ENCODE measurements at regions not wholly inside any gene's neighbourhood (a gene's known extent, or its start where the extent isn't known, plus 50 kb on each side); places are given as distances from the start of the nearest gene placed in this dataset.

DNA sequence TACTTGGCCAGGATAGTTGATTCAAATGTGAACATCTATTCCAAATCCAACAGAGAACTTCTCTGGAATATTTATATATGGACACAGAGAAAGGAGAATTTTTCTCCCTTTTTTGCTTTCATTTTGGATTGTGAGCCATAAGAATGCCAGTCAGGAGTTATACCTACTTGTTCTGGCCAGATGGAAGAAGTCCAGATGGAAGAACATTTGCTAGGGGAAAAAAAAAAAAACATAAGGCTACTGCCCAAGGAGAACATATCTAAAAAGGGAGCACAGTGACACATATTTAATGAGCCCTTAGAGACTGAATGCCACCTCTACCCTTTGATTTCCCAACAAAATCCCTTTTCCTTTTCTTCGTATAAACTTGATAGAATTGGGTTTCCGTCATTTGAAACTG lies 61.7 kb upstream of the PPP2R2B start:
- no peaks in the 10 kb centered on the region for H3K27me3 ChIP-seq (ENCODE audit: low read depth)
- no peaks in the 10 kb centered on the region for H3K9me3 ChIP-seq

GRCh38 chr5:146944019-146944418 lies 65.5 kb upstream of the PPP2R2B start:
- H3K4me1 ChIP-seq: no peaks in the 10 kb centered on the region
- no peaks in the 10 kb centered on the region for H3K27me3 ChIP-seq (ENCODE audit: low read depth)
- no peak for DNase-seq (ENCODE audit: low spot score in 2 of 2)
- in situ Hi-C loops (cut with MboI; ENCODE audit: low sequenced_read_pairs): no loop called here
- no peak overlapping the region for H3K4me3 ChIP-seq
- no peaks in the 10 kb centered on the region for H3K9me3 ChIP-seq
- no peaks in the 10 kb centered on the region for H3K36me3 ChIP-seq (replicated peaks)

More for the DNA sequence above, 61.7 kb upstream of the PPP2R2B start:
- no peak for DNase-seq (ENCODE audit: low spot score in 2 of 2)
- Histone ChIP-seq H3K4me1 (peaks cover 6% of the 10 kb centered on the region), H3K4me3 (no peak overlapping the region), H3K36me3 (replicated peaks) (no peaks in the 10 kb centered on the region)
- in situ Hi-C loops (cut with MboI; ENCODE audit: low sequenced_read_pairs): no loop called here

- H3K9me3 ChIP-seq: no peaks in the 10 kb centered on the region
- no peaks in the 10 kb centered on the region for H3K4me1 ChIP-seq
- no peak overlapping the region for H3K4me3 ChIP-seq
- in situ Hi-C loops (cut with MboI; ENCODE audit: low sequenced_read_pairs): no loop called here
- no peaks in the 10 kb centered on the region for H3K36me3 ChIP-seq (replicated peaks)
- H3K27me3 ChIP-seq (ENCODE audit: low read depth): no peaks in the 10 kb centered on the region
- DNase-seq (ENCODE audit: low spot score in 2 of 2): no peak
Measured at GRCh38 chr5:146944764-146945616, 66.4 kb upstream of the PPP2R2B start.

DNA sequence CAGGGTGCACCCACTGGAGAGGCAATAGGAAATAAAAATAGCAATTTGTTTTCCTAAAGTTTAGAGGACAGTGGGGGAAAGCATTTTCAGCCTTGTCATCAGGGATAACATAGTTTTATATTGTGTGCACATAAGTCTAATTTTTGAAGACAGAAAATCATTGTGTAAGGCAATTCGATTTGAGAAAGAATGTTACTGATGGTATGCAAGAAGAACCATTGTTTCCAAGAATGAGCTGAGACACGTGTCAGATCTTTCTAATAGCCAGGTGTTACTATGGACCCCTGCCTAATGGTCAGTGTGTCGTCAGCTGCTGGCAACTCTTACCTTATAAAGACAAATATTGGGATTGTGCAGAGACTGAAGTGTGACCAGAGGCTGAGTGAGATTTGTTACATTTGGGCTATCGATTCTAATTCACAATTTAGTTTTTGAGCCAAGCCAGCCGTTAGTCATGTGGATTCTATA lies 67.1 kb upstream of the PPP2R2B start:
- in situ Hi-C loops (cut with MboI; ENCODE audit: low sequenced_read_pairs): no loop called here
- no peaks in the 10 kb centered on the region for H3K9me3 ChIP-seq
- no peak overlapping the region for H3K4me3 ChIP-seq
- no peak for DNase-seq (ENCODE audit: low spot score in 2 of 2)
- no peaks in the 10 kb centered on the region for H3K4me1 ChIP-seq
- no peaks in the 10 kb centered on the region for H3K36me3 ChIP-seq (replicated peaks)
- H3K27me3 ChIP-seq (ENCODE audit: low read depth): no peaks in the 10 kb centered on the region

DNA sequence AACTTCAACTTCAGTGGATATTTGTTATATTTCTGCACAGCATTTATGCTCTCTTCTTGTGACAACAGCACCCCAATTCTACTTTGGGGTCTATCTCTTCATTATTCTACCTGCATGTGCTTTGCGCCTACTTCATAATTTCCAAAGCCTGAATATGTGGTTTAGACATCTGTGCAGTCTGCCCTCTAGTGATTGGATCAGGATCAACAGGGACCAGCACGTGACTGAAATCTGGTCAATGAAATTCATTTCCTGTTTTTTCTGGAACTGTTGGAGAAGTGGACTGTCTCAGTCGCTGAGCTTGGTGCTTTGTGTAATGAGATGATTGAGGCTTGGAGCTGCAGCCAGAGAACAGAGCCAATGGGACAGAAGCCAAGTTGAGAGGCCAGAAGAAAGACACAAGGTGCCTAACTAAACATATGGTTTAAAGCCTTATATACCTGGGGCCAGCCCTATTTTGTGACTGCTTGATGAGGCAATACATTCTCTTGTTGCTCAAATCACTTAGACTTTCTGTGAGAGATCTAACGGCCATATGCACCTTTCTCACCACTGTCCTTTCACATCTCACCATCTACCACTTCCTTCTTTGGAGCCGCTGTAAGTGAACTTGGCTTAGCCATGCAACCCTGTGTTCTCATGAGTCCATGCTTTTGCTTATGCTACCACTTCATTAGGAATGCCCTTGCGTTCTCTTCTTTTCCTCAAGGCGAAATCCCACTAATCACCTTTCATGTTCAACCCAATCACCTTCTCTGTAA lies 68.8 kb upstream of the PPP2R2B start:
- Histone ChIP-seq H3K4me3 (no peak overlapping the region), H3K9me3 (no peaks in the 10 kb centered on the region), H3K36me3 (replicated peaks) (no peaks in the 10 kb centered on the region), H3K27me3 (ENCODE audit: low read depth) (no peaks in the 10 kb centered on the region), H3K4me1 (no peaks in the 10 kb centered on the region)
- peak; percentile 15 to 43 for DNase-seq (ENCODE audit: low spot score in 2 of 2)
- in situ Hi-C loops (cut with MboI; ENCODE audit: low sequenced_read_pairs): no loop called here

DNA sequence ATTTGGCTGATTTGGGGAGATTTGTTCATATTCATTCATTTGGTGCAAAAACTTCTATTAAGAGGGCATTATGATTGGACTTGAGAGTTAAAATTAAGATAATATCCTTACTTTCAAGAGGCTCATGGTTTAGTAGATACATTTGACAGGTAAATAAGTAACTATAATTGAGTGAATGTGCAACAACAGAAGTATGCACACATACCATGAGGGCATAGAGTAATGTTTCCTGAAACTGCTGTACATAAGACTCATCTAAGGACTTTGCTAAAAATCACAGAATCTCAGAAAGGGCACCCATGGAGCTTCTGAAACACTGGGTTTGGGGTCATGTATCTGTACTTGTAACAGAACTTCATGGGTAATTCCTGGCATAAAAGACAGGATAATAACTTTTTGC lies 70.1 kb upstream of the PPP2R2B start:
- Histone ChIP-seq H3K4me1 (no peaks in the 10 kb centered on the region), H3K9me3 (no peaks in the 10 kb centered on the region), H3K36me3 (replicated peaks) (no peaks in the 10 kb centered on the region), H3K4me3 (no peak overlapping the region), H3K27me3 (ENCODE audit: low read depth) (no peaks in the 10 kb centered on the region)
- no peak for DNase-seq (ENCODE audit: low spot score in 2 of 2)
- in situ Hi-C loops (cut with MboI; ENCODE audit: low sequenced_read_pairs): no loop called here

- no peaks in the 10 kb centered on the region for H3K9me3 ChIP-seq
- no peaks in the 10 kb centered on the region for H3K4me1 ChIP-seq
- DNase-seq (ENCODE audit: low spot score in 2 of 2): no peak
- H3K27me3 ChIP-seq (ENCODE audit: low read depth): no peaks in the 10 kb centered on the region
- no peaks in the 10 kb centered on the region for H3K36me3 ChIP-seq (replicated peaks)
- in situ Hi-C loops (cut with MboI; ENCODE audit: low sequenced_read_pairs): no loop called here
- no peak overlapping the region for H3K4me3 ChIP-seq
Measured at GRCh38 chr5:146952168-146952567, 73.6 kb upstream of the PPP2R2B start.

DNA sequence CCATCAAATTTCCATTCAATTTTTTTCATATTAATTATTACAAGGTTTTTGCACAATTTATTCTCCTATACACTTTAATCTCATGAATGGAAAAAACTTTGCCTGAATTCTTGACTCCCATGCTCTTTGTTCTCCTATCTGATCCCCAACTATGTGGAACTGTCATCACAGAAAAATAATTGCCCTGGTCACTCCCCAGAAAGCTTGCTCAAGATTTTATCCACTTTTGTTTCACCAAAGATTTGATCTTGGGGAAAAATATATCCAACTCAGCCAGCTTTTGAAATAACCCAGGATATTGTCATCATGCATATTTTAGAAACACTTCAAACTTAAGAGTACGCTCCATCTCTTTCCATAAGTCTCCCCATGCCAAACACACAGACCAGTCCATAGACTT lies 77.7 kb upstream of the PPP2R2B start:
- DNase-seq (ENCODE audit: low spot score in 2 of 2): no peak
- H3K27me3 ChIP-seq (ENCODE audit: low read depth): no peaks in the 10 kb centered on the region
- in situ Hi-C loops (cut with MboI; ENCODE audit: low sequenced_read_pairs): no loop called here
- no peak overlapping the region for H3K4me3 ChIP-seq
- H3K9me3 ChIP-seq: no peaks in the 10 kb centered on the region
- H3K36me3 ChIP-seq (replicated peaks): no peaks in the 10 kb centered on the region
- H3K4me1 ChIP-seq: no peaks in the 10 kb centered on the region

GRCh38 chr5:146959360-146959759 lies 80.8 kb upstream of the PPP2R2B start:
- in situ Hi-C loops (cut with MboI; ENCODE audit: low sequenced_read_pairs): no loop called here
- H3K9me3 ChIP-seq: no peaks in the 10 kb centered on the region
- H3K36me3 ChIP-seq (replicated peaks): no peaks in the 10 kb centered on the region
- DNase-seq (ENCODE audit: low spot score in 2 of 2): no peak
- no peak overlapping the region for H3K4me3 ChIP-seq
- 0 out of 2 replicates have a peak, but pooled peaks cover 5% of the 10 kb centered on the region for H3K4me1 ChIP-seq
- no peaks in the 10 kb centered on the region for H3K27me3 ChIP-seq (ENCODE audit: low read depth)

- H3K36me3 ChIP-seq (replicated peaks): no peaks in the 10 kb centered on the region
- H3K4me3 ChIP-seq: no peak overlapping the region
- in situ Hi-C loops (cut with MboI; ENCODE audit: low sequenced_read_pairs): no loop called here
- DNase-seq (ENCODE audit: low spot score in 2 of 2): peak in 1 of 2 experiments; percentile 18
- peaks cover 8% of the 10 kb centered on the region for H3K4me1 ChIP-seq
- no peaks in the 10 kb centered on the region for H3K9me3 ChIP-seq
- H3K27me3 ChIP-seq (ENCODE audit: low read depth): no peaks in the 10 kb centered on the region
Measured at GRCh38 chr5:146962801-146963355, 84.3 kb upstream of the PPP2R2B start.

GRCh38 chr5:146965761-146966659 lies 87.5 kb upstream of the PPP2R2B start:
- peaks cover 2% of the 10 kb centered on the region for H3K27me3 ChIP-seq (ENCODE audit: low read depth)
- in situ Hi-C loops (cut with MboI; ENCODE audit: low sequenced_read_pairs): loop anchor here (5.0 kb wide), 1 partner anchor 429 kb away; no protein-coding TSS in a partner anchor
- no peak overlapping the region for H3K4me3 ChIP-seq
- H3K4me1 ChIP-seq: peaks cover 8% of the 10 kb centered on the region
- DNase-seq (ENCODE audit: low spot score in 2 of 2): peak; percentile 79 to 85
- H3K9me3 ChIP-seq: no peaks in the 10 kb centered on the region
- H3K36me3 ChIP-seq (replicated peaks): no peaks in the 10 kb centered on the region

DNA sequence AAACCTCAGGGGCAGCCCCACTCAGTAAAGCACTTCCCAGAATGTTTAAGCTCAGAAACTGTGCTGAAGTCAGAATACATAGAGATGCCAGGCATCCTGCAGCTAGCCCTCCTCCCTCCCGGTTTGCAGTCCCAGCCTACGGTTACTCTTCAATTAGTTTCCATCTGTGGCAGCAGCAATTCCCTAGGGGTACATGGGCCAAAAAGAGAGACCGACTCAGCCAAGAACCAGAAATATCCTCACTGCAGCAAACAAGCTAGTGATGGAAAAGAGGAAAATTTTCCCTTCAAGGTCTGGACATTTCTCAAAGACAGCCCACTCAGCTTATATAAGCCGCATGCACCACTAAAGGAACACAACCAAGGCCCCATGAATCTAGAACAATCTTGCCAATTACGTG lies 89.1 kb upstream of the PPP2R2B start:
- no peaks in the 10 kb centered on the region for H3K9me3 ChIP-seq
- in situ Hi-C loops (cut with MboI; ENCODE audit: low sequenced_read_pairs): loop anchor here (5.0 kb wide), 1 partner anchor 430 kb away; no protein-coding TSS in a partner anchor
- peaks cover 4% of the 10 kb centered on the region for H3K27me3 ChIP-seq (ENCODE audit: low read depth)
- DNase-seq (ENCODE audit: low spot score in 2 of 2): no peak
- H3K4me1 ChIP-seq: peaks cover 7% of the 10 kb centered on the region
- H3K36me3 ChIP-seq (replicated peaks): no peaks in the 10 kb centered on the region
- no peak overlapping the region for H3K4me3 ChIP-seq

GRCh38 chr5:146971401-146971800 lies 92.8 kb upstream of the PPP2R2B start:
- no peak for DNase-seq (ENCODE audit: low spot score in 2 of 2)
- Histone ChIP-seq H3K4me1 (no peaks in the 10 kb centered on the region), H3K27me3 (ENCODE audit: low read depth) (peaks cover 4% of the 10 kb centered on the region), H3K36me3 (replicated peaks) (no peaks in the 10 kb centered on the region), H3K4me3 (no peak overlapping the region), H3K9me3 (no peaks in the 10 kb centered on the region)
- in situ Hi-C loops (cut with MboI; ENCODE audit: low sequenced_read_pairs): no loop called here

Data from HAP-1 (cell line).